Ishikawa (cell line): ENCODE measurements at regions not wholly inside any gene's neighbourhood (a gene's known extent, or its start where the extent isn't known, plus 50 kb on each side); places are given as distances from the start of the nearest gene placed in this dataset.

Source experiments
- EGR1 ChIP-seq: IDR thresholded peaks from 2 replicates; pipeline ENCODE4 v1.6.1; 2012
- MAX ChIP-seq: IDR thresholded peaks from 2 replicates; pipeline ENCODE4 v1.6.1; 2012
- NFIC ChIP-seq: IDR thresholded peaks from 2 replicates; pipeline ENCODE4 v1.6.1; 2012
- RAD21 ChIP-seq: IDR thresholded peaks from 2 replicates; pipeline ENCODE4 v1.6.1; 2012; ENCODE audit warnings: low read depth
- TAF1 ChIP-seq: IDR thresholded peaks from 2 replicates; pipeline ENCODE4 v1.6.1; 2012; ENCODE audit warnings: low read depth, mild to moderate bottlenecking
- TEAD4 ChIP-seq: IDR thresholded peaks from 2 replicates; pipeline ENCODE4 v1.6.1; 2012

- TF ChIP-seq RAD21, result no peak
- TF ChIP-seq EGR1, result no peak
- TF ChIP-seq MAX, result no peak
- no peak for TF ChIP-seq TEAD4
- no peak for TF ChIP-seq TAF1
- no peak for TF ChIP-seq NFIC
Observed at GRCh38 chr20:23139524-23139923, 53.4 kb upstream of the CD93 start.
